H9 (cell line): ENCODE measurements at regions not wholly inside any gene's neighbourhood (a gene's known extent, or its start where the extent isn't known, plus 50 kb on each side); places are given as distances from the start of the nearest gene placed in this dataset.

Experiments
- DNase-seq: peaks from one replicate; pipeline ENCODE4 v3.0.0-alpha.2; 2017
- H2AFZ ChIP-seq: one replicate; pipeline ENCODE4 v1.6.1; 2013; ENCODE audit warnings: mild to moderate bottlenecking, low read length, control low read depth, moderate library complexity
- H2AK5ac ChIP-seq: 2 replicates; pipeline ENCODE4 v1.6.1; 2013; ENCODE audit warnings: low read length, control low read depth, mixed read lengths; ENCODE audit not compliant: insufficient read length
- H2BK120ac ChIP-seq: one replicate; pipeline ENCODE4 v1.6.1; 2013; ENCODE audit warnings: low read depth, mild to moderate bottlenecking, low read length, control low read depth, inconsistent platforms; ENCODE audit not compliant: poor library complexity, severe bottlenecking
- H2BK12ac ChIP-seq: 2 replicates; pipeline ENCODE4 v1.6.1; 2013; ENCODE audit warnings: low read length, control low read depth, mixed read lengths, low read depth; ENCODE audit not compliant: insufficient read length
- H2BK15ac ChIP-seq: 2 replicates; pipeline ENCODE4 v1.6.1; 2013; ENCODE audit warnings: low read depth, low read length, control low read depth
- H2BK20ac ChIP-seq: one replicate; pipeline ENCODE4 v1.6.1; 2013; ENCODE audit warnings: low read depth, mild to moderate bottlenecking, low read length, control low read depth, inconsistent platforms; ENCODE audit not compliant: poor library complexity, severe bottlenecking
- H2BK5ac ChIP-seq: 2 replicates; pipeline ENCODE4 v1.6.1; 2013; ENCODE audit warnings: low read length, control low read depth, mixed read lengths; ENCODE audit not compliant: insufficient read length
- H3K14ac ChIP-seq: 2 replicates; pipeline ENCODE4 v1.6.1; 2013; ENCODE audit warnings: low read length, control low read depth; ENCODE audit not compliant: insufficient read depth
- H3K18ac ChIP-seq: 2 replicates; pipeline ENCODE4 v1.6.1; 2013; ENCODE audit warnings: low read depth, mild to moderate bottlenecking, mixed read lengths, low read length, control low read depth; ENCODE audit not compliant: insufficient read length
- H3K23ac ChIP-seq: 2 replicates; pipeline ENCODE4 v1.6.1; 2013; ENCODE audit warnings: low read length, control low read depth, mixed read lengths, low read depth; ENCODE audit not compliant: insufficient read length
- H3K23me2 ChIP-seq: 2 replicates; pipeline ENCODE4 v1.6.1; 2013; ENCODE audit warnings: low read depth, mild to moderate bottlenecking, mixed read lengths, low read length, control low read depth; ENCODE audit not compliant: insufficient read length, poor library complexity, severe bottlenecking
- H3K27ac ChIP-seq: 2 replicates; pipeline ENCODE4 v1.5.1; 2013; ENCODE audit warnings: low read length, control low read depth, mixed read lengths, low read depth; ENCODE audit not compliant: insufficient read length
- H3K27me3 ChIP-seq: 2 replicates; pipeline ENCODE4 v1.6.1; 2013; ENCODE audit warnings: low read length, control low read depth, inconsistent platforms; ENCODE audit not compliant: insufficient read depth
- H3K4ac ChIP-seq: 2 replicates; pipeline ENCODE4 v1.6.1; 2013; ENCODE audit warnings: low read depth, mild to moderate bottlenecking, control low read depth, inconsistent platforms, low read length, moderate library complexity
- H3K4me1 ChIP-seq: 2 replicates; pipeline ENCODE4 v1.6.1; 2013; ENCODE audit warnings: low read length, control low read depth, inconsistent platforms; ENCODE audit not compliant: insufficient read depth
- H3K4me2 ChIP-seq: 2 replicates; pipeline ENCODE4 v1.6.1; 2013; ENCODE audit warnings: low read length, control low read depth, mixed read lengths; ENCODE audit not compliant: insufficient read length, insufficient read depth
- H3K56ac ChIP-seq: 2 replicates; pipeline ENCODE4 v1.6.1; 2013; ENCODE audit warnings: low read depth, mild to moderate bottlenecking, mixed read lengths, low read length, control low read depth; ENCODE audit not compliant: insufficient read length
- H3K79me1 ChIP-seq: 2 replicates; pipeline ENCODE4 v1.6.1; 2013; ENCODE audit warnings: low read depth, mild to moderate bottlenecking, moderate library complexity, low read length, control low read depth, inconsistent platforms; ENCODE audit not compliant: insufficient read depth, poor library complexity, severe bottlenecking
- H3K79me2 ChIP-seq: 2 replicates; pipeline ENCODE4 v1.6.1; 2013; ENCODE audit warnings: low read length, control low read depth, inconsistent platforms; ENCODE audit not compliant: insufficient read depth
- H3K9ac ChIP-seq: 2 replicates; pipeline ENCODE4 v1.6.1; 2013; ENCODE audit warnings: low read length, control low read depth, mixed read lengths; ENCODE audit not compliant: insufficient read length; ENCODE audit errors: extremely low read depth
- H3K9me3 ChIP-seq: one replicate; pipeline ENCODE4 v1.6.1; 2013; ENCODE audit warnings: low read depth, low read length, inconsistent platforms; ENCODE audit not compliant: control insufficient read depth
- H3T11ph ChIP-seq: one replicate; pipeline ENCODE4 v1.6.1; 2013; ENCODE audit warnings: mild to moderate bottlenecking, low read length, control low read depth, inconsistent platforms
- H4K20me1 ChIP-seq: one replicate; pipeline ENCODE4 v1.6.1; 2013; ENCODE audit not compliant: control insufficient read depth, insufficient read length, insufficient read depth
- H4K5ac ChIP-seq: 2 replicates; pipeline ENCODE4 v1.6.1; 2013; ENCODE audit warnings: low read depth, mild to moderate bottlenecking, mixed read lengths, low read length, control low read depth; ENCODE audit not compliant: insufficient read length
- H4K8ac ChIP-seq: replicated peaks from 2 replicates; pipeline ENCODE4 v1.6.1; 2013; ENCODE audit warnings: low read length, control low read depth, mixed read lengths, low read depth; ENCODE audit not compliant: insufficient read length
- H4K91ac ChIP-seq: 2 replicates; pipeline ENCODE4 v1.6.1; 2013; ENCODE audit warnings: low read depth, mild to moderate bottlenecking, moderate library complexity, mixed read lengths, low read length, control low read depth; ENCODE audit not compliant: insufficient read length
- H3K27ac Mint-ChIP-seq, 3 experiments: 2 replicates in 2 of 3; 3 replicates in 1 of 3; pipeline ENCODE4 v1.8.0; 2020 to 2021; ENCODE audit warnings: mixed read lengths in 3 of 3, mild to moderate bottlenecking in 1 of 3, moderate library complexity in 1 of 3
- H3K27me3 Mint-ChIP-seq: 2 replicates; pipeline ENCODE4 v1.8.0; 2021; ENCODE audit warnings: low read depth, mild to moderate bottlenecking, moderate library complexity, mixed read lengths
- H3K36me3 Mint-ChIP-seq, 3 experiments: 2 replicates in 2 of 3; 3 replicates in 1 of 3; pipeline ENCODE4 v1.8.0; 2020 to 2021; ENCODE audit warnings: low read depth in 3 of 3, mixed read lengths in 3 of 3; ENCODE audit not compliant: insufficient read depth in 1 of 3
- H3K4me1 Mint-ChIP-seq, 2 experiments: 2 replicates each; pipeline ENCODE4 v1.8.0; 2020; ENCODE audit warnings: mixed read lengths in 2 of 2
- H3K4me3 Mint-ChIP-seq, 2 experiments: 2 replicates in 1 of 2; 3 replicates in 1 of 2; pipeline ENCODE4 v1.8.0; 2020 to 2021; ENCODE audit warnings: mild to moderate bottlenecking in 2 of 2, mixed read lengths in 2 of 2, moderate library complexity in 1 of 2
- H3K9me3 Mint-ChIP-seq, 2 experiments: 2 replicates in 1 of 2; 3 replicates in 1 of 2; pipeline ENCODE4 v1.8.0; 2020; ENCODE audit warnings: mild to moderate bottlenecking in 2 of 2, mixed read lengths in 2 of 2, moderate library complexity in 1 of 2
- CTCF ChIP-seq: fragments of 200-600 bp; sonication (generic); conservative IDR thresholded peaks from 3 replicates; pipeline ENCODE4 v1.8.0; 2021; ENCODE audit warnings: antibody characterized with exemption, mild to moderate bottlenecking
- WGBS: extraction: QIAGEN DNeasy Blood & Tissue Kit; methylation state at CpG from one replicate; pipeline ENCODE4 v1.1.7; 2013; ENCODE audit warnings: missing lambda C conversion rate, low lambda C conversion rate, mixed read lengths; ENCODE audit not compliant: insufficient read length; ENCODE audit errors: extremely low coverage; 5-methylcytosine and 5-hydroxymethylcytosine counted together

GRCh38 chr9:86513429-86513828 is 159.2 kb upstream of the TUT7 start:
- H3K27me3 ChIP-seq = no peaks in the 10 kb centered on the region; the same call in 1 of the 2 replicates
- H2AFZ ChIP-seq = no peak overlapping the region
- TF ChIP-seq CTCF = no peak
- no peak overlapping the region for H3K56ac ChIP-seq
- H3K4ac ChIP-seq = no peak overlapping the region
- H3K9ac ChIP-seq = no peak overlapping the region
- no peaks in the 10 kb centered on the region for H3K79me2 ChIP-seq
- Mint-ChIP-seq H3K9me3 (peaks cover 0 to 3% of the 10 kb centered on the region in 2 experiments; a peak in 1 of 5 replicates), H3K36me3 (no peaks in the 10 kb centered on the region), H3K27me3 (no peaks in the 10 kb centered on the region), H3K4me1 (peaks cover 9 to 11% of the 10 kb centered on the region in 2 experiments), H3K27ac (no peak overlapping the region), H3K4me3 (no peak overlapping the region)
- H3K79me1 ChIP-seq = no peaks in the 10 kb centered on the region
- no peaks in the 10 kb centered on the region for H4K20me1 ChIP-seq
- no peak overlapping the region for H3T11ph ChIP-seq
- no peak overlapping the region for H3K23ac ChIP-seq
- no peak overlapping the region for H3K4me2 ChIP-seq
- H4K5ac ChIP-seq = no peak overlapping the region
- no peak overlapping the region for H2BK5ac ChIP-seq
- no peak overlapping the region for H2BK20ac ChIP-seq
- DNase-seq = no peak
- H2BK120ac ChIP-seq = no peak overlapping the region
- H2BK12ac ChIP-seq = no peak overlapping the region
- H4K91ac ChIP-seq = no peak overlapping the region
- H4K8ac ChIP-seq = no peak overlapping the region
- H3K4me1 ChIP-seq = no peaks in the 10 kb centered on the region
- no peak overlapping the region for H2AK5ac ChIP-seq
- no peaks in the 10 kb centered on the region for H3K23me2 ChIP-seq
- no peaks in the 10 kb centered on the region for H3K9me3 ChIP-seq
- no peak overlapping the region for H2BK15ac ChIP-seq
- no peak overlapping the region for H3K18ac ChIP-seq
- no peak overlapping the region for H3K27ac ChIP-seq
- WGBS = no CpG with 5 or more reads among the region's 2 CpGs
- no peak overlapping the region for H3K14ac ChIP-seq
